Hindlimb muscle (tissue), 1 donor: ENCODE measurements at regions not wholly inside any gene's neighbourhood (a gene's known extent, or its start where the extent isn't known, plus 50 kb on each side); places are given as distances from the start of the nearest gene placed in this dataset.

ENCODE experiments used
- DNase-seq: peaks from one replicate; pipeline ENCODE4 v3.0.0-alpha.2; 2013

DNA sequence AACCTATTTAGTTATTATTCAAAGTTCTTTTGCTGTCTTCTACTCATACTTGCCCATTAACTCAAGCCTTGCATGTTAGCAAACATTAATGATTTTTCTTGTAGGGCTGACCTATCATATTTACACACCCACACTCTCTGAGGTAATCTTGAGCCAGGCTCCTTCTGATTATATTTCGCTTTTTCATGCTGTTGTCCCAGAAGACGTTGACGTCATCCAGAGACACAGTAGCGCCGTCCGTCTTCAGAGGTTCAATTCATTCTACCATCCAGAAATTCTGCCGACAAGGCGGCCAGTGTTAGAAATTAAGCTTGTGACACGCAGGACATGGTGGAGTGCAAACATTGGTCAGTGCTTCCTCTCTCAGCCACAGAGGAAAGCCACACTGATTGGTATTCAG, 584.7 kb downstream of the BMP2 start:
- no peak for DNase-seq

DNA sequence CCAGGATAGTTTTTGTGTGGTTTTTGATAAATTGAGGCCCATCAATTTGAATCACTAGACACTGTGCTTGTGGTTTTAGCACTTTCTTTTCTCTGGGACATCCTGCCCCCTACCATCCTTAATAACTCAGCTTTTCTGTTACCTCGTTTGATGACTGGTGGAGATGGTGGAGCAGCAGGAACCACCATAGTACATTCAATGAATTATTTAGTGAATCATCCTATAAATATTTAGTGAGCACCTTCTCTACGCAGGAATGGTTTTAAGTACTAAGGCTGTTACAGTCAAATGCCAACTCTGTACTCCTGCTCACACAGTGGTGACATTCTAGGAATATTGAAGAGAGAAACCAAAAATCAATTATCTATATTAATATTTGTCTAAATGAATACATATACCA, 585.2 kb downstream of the HAO1 start:
- DNase-seq = no peak

DNA sequence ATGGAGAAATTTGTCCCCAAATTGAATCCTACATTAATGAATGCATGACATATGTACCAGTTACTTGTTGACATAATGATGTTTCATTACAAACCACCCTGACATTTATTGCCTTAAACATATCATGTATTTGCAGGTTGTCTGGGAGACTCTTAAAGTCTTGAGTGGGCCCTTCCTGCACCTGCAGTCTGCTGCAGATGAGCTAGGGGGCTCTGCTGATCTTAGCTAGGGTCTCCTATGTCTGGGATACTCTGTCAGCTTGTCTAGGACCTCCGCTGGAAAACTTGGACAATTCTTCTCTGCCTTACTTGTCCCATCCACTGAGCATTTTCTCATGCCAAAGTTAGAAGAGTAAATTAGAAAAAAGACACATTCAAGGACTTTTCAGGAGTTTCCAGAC, 581.6 kb downstream of the HAO1 start:
- no peak for DNase-seq

DNA sequence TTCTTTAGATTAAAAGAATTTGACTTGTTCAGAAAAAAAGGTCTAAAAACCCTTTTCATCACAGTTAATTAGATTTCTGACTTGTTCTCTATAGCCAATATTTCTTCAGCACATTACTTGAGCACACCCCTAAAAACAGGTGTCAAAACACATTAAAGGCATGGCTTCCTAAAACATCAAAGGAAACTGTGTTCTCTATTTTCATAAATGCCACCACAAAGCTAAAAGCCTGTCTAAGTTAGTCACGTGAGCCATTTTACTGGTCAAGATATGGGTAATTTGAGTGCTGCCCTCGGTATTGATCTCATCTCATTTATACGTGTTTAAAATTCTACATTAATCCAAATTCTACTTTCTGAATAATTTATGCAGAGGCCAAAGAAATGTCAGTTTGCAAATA, 580.5 kb downstream of the HAO1 start:
- no peak for DNase-seq

DNA sequence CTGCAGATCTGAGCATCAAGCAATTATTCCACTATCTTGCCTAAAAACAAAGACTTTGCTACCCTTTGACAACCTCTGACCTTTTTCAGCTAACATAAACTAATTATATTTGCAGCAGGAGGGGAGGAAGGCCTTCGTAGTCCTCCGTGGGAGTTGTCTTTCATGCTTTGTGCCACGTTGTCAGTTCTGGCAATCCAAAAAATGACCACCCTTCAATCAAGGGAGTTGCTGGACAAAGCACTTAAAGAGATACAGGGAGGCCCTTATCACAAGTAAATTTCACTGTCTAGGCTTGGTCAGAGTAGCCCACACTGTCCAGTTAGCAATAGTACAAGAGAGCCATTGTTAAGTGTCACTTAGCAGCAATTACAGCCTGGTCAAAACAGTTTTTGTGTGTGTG, 578.9 kb downstream of the HAO1 start:
- DNase-seq = no peak

DNA sequence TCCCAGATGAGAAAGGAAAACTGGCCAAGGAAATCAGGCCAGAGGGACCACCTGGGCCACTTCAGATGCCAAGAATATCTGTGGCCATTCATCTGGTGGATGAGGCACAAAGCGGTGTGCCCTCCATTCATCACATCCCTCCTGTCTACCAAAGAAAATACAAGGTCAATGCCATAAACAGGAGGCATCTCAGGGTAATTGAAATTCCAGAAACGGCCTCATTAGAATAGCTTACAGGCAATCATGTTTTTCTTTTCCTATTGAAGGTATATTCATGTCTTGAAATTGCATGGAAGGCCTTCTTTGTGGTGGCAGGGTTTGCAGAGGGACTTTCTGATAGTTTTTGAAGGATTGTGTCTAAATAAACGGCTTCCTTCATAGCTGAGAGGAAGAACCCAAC, 578.3 kb downstream of the HAO1 start:
- DNase-seq = no peak

DNA sequence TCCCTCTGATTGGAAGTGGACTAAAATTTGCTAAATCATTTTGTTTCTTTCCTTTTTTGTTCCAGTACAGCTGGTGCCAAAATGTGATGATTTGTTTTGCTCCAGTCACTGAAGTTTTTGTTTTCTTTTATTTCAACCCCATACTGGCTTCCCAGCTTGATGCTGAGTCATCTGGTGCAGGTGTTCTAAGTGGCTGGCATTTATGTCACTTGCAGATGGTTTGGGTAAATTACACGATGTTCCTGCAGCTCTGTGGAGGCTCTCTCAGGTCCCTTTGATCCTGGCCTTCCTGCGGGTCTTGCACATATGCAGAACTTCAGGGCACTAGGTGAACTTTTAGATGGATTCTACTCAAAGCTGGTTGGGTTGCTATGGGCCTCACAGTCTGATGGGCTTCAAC, 577.7 kb downstream of the HAO1 start:
- DNase-seq = no peak

DNA sequence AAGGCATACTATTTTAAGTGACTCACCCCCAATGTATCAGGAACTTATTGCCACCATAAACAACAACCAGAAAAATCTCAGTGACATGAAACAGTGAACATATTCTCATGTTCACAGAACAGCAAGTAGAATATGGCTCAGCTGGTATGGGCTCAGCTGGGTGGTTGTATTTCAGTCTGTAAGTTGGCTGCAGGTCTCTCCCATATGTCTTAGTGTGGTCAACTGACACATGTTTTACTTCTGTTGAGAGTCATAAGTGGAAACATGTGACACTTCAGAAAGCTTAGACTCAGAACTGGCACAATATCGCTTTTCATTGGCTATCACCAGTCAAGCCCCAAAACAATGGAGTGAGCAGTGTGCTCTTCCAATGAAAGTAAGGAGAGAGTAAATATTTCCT, 574.1 kb downstream of the HAO1 start:
- no peak for DNase-seq

DNA sequence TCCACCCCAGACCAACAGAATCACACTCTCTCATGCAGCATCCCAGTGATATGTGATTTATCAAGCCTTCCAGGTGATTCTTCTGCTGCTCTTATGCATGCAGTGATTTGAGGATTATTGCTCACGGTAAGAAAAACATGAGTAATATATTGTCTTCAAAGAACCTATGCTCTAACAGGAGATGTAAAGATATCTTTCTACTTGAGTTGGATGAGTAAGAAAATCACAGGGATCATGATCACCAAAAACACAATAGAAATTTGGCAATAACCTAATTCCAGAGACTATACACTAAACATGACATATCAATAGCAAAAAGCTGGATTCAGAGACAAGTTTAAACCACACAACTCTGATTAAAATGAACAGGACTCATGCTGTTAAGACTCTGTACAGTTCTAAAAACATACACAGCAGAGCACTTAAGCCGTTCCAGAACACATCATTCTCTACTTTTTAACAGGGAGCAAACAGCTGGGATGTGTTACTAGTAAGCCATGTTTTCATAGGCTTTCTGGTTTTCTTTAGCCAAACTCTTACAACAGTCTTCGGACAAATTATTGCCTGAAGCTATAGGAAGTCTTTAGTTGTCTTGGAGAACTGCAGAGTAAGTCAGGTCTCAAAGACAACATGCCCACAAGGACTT, 568.6 kb downstream of the HAO1 start:
- no peak for DNase-seq

DNA sequence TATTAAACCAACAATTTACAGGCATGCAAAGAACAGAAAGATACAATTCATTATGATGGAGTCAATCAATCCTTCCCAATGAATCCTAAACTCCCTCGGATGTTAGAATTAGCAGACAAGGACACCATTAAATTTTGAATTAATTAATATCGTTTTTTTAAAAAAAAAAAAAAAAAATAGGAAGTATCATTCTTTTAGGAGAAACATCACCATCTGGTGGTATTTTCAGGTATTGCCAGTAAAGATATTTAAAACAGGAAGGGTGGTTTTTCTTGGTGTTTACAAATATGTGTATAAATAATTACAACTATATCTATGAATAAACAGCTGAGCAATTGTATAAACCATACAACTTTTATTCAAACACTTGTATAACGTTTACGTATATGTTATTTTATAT, 564.4 kb downstream of the HAO1 start:
- DNase-seq = no peak

DNA sequence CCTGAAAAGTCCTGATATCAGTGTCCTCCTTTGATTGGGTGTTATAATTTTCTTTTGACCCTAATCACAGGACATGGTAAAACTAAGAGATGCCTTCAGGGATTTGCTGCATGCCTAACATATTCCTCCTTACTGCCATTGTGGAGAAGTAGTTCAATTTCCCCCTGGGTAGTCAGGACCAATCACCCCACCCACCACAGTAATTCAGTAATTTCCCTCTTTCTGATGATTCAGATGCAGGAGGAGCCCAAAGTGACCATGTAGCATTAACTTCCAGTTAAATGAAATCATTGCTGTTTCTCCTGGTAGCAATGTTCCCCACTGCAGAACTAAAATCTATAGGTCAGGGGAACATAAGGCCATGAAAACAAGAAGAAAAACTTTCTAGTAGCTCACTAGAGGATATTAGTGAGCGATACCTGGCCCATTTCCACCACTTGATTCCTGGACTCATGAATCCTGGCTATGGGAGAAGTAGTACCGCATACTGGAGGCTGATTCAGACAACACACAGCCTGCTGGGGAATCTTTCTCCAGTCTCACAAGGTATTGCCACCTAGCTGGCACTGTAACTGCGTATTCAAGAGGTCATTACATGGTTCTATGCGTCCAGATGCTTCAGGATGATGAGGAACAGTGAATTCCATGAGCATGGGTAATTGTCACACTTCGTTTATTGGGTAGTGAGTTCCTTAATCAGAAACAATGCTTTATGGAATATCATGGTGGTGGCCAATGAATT, 561.2 kb downstream of the HAO1 start:
- DNase-seq = no peak

DNA sequence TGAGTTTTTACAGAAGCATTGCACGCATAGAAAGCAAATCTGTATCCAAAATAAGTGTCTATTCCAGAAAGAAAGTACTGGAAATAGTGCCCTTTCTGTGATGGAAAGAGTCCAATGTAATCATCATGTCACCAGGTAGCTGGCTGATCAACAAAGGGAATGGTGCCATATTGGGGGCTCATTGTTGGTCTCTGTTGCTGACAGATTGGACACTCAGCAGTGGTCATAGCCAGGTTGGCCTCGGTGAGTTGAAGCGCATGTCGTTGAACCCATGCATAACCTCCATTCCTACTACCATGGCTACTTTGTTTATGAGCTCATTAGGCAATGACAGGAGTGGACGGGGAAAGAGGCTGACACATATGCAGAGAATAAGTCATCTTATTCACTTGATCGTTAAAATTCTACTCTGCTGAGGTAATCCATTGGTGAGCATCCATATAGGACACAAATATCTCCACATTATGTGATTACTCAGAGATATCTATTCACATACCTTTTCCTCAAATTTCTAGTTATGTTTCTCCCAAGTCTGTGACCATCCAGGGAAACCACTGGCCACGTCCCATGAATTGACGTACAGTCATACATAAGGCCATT, 560.5 kb downstream of the HAO1 start:
- no peak for DNase-seq

DNA sequence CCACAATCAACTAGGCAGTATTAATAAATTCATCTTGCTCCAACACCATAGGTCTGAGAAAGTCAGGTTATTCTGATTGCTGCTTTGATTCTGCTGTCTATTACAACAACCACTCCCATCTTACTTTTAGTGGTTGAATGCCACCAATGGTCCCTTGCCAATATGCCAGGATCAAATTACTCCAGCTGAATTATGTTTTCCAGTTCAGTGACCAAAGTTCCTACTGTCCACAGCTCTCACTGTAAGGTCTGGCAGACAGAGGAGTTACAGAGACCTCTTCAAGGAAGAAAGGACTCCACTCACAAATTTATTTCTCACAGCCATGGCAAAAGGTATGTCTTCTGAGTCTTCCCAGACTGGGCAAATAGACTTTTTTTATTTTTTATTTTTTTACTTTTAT, 557.0 kb downstream of the HAO1 start:
- no peak for DNase-seq

DNA sequence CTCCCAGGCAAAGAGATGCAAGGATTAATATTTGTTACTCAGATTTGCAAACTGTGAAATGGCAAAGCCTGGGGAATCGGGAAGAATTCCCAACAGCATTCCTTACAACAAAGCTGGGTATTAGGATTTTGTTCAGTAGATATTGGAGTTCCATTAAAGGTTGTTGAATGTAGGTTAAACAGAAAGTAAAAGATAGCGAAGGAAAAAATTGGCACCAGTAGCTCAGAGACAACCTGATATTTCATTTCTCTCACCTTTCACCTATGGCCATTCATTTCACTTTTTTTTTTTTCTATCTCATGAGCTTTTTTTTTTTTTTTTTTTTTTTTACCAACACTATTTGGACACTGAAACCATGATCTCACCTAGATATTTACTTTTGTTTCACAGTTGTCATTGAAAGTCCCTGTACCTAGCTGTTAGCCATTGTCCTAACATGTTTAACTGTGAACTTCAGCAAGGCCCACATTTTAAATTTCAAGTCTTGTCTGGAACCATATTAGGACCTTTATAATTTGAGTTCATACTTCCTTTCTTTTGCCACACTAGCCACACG, 552.5 kb downstream of the HAO1 start:
- no peak for DNase-seq

DNA sequence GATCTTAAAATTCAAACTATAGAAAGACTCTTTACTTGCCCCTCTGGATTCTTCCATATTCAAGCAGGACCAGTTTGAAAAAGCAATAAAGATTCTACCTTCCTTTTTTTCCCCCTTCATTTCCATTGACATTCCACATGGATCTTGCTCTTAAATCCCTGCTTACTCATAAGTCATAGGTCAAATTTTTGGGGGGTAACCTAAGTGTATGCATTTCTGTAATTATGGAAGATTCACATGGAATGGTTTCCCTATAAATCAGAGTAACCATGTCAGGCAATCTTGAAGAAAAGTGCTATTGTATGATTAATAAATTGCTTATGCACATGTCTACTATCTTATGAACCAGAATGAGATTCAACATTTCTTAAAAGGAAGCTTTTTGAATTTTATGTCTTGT, 551.0 kb downstream of the HAO1 start:
- no peak for DNase-seq

DNA sequence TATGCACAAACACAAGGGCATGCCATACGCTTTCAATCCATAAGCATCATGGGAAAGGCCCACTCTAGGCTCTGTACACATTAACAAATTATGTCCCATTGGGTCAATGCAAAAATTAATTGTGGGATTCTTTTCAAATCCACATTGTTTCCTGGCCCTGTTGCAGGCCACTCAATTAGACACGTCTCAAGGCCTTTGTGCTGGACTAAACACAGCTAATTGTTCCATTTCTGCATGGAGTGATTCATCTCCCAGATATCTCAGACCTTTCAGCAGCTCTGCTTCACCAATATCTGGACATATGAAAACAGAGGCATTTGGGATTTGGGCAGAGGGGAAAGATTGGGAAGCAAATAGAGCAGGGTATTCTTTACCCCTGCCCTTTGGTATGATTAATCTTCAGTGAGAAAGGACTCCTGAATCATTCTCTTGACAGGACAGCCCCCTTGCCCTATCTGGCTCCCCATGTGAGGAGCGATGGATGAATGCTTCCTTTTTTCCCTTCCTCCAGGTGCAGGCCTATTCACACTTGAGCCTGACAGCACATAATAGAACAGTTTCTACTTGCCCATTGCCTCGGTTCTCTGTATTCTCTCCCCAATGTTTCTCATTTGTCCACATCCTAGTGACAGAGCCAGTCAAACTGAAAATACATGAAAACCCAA, 547.6 kb downstream of the HAO1 start:
- DNase-seq = no peak

DNA sequence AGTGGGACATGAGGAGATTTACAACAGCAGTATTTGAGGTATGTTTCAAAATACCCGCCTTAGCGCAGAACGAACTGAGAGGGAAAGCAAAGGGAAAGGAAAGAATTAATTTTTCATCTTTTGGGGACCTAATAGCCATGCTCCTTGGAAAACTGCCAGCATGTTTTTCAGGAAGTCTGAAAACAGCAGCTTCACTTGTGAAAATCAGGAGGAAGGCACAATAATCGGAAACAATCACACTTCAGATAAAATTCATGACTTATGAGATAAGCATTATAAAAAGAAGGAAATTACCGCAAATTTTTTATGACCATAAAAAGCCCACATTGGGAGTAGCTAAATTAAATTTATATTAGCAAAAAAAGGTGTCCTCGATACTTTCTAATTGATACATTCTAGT, 541.1 kb downstream of the HAO1 start:
- no peak for DNase-seq

DNA sequence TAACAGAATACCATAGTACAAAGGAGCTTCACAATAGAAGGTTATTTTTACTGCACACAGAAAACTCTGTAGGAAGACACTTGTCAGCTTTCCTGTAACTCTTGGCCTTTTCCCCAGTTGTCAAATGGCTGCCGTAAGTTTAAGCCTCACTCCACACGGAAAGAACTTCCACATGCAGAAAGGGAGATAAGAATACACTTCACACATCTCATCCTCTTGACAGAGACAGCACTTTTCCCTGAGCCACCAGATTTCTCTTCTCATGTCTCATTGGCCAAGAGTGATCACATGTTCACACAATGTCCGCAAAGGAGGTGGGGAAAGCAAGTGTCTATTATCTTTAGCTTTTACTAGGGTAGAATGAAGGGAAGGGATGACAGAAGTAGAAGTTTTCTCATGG, 540.7 kb downstream of the HAO1 start:
- DNase-seq = no peak

DNA sequence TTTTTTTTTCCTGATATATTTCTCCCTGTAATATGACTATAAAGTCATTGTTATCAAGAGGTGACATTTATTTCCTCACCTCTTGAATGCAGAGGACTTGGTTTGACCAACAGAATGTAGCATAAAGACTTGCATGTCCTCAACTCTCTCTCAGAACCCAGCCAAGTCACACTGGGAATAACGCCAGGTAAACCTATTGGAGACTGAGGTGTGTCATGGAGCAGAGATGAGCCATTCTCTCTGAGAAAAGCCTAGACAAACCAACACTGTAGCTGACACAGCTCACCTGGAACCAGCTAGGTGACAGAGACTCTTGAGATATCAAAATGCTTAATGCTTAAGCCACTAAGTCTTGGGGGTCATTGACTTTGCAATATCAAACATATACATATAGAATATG, 533.6 kb downstream of the HAO1 start:
- DNase-seq = no peak

DNA sequence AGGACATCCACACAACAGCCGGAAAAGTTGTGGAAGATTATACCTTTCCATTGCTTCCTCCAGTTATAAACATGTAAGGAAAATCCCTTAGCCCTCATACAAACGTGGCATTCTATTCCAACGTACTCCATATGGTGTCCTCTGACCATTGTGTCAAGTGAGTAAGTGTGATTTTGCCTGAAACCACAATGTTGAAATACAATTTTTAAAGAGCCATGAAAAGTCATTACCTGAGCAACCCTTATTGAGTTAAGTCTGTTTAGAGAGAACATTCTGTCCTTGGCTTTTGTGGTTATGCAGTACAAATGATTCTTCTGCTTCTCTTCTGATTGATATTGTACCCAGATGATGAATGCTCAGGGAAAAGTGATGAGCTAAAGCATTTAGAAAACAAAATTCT, 530.1 kb downstream of the HAO1 start:
- no peak for DNase-seq

DNA sequence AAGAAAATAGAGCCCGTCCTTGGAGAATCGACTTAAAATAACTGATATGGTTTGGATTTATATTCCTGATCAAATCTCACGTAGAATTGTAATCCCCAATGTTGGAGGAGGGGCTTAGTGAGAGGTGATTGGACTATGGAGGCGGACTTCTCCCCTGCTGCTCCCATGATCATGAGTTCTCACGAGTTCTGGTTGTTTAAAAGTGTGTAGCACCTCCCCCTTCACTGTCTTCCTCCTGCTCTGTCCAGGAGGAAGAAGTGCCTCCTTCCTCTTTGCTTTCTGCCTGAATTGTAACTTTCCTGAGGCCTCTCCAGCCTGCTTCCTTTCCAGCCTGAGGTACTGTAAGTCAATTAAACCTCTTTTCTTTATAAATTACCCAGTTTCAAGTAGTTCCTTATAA, 529.2 kb downstream of the HAO1 start:
- DNase-seq = no peak

DNA sequence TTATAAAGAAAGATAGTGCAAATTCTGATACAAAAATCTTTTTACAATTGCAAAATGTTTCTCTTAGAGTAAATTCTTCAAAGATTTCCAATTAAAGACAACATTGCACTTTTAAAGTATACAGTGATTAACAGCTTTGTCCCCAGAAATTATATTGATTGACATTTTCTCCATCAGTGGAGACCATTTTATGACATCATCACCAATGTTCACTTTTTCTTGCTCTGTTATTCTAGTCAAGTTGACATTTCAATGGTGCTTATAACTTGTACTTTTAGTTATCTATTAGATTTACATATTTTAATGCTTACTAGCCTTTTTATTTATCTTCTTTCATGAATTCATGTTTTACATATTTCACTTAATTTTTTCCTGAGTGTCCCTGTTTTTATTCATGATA, 524.8 kb downstream of the HAO1 start:
- no peak for DNase-seq

DNA sequence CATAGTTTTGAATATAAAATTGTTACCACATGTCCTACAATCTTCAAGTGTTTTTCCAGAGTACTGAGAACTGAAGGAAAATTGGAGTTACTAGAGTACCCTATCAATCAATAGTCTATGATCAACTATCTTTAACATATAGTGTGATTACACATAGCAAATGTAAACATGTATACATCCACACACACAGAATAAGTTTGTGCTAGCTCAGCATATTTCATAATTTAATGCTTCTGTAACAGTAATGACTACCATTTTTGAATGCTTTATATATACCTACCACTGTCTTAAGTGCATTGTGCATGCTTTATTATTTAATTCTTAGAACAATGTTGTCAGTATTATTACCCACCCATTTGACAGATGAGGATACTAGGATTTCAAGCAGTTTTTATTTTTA, 523.9 kb downstream of the HAO1 start:
- DNase-seq = no peak

DNA sequence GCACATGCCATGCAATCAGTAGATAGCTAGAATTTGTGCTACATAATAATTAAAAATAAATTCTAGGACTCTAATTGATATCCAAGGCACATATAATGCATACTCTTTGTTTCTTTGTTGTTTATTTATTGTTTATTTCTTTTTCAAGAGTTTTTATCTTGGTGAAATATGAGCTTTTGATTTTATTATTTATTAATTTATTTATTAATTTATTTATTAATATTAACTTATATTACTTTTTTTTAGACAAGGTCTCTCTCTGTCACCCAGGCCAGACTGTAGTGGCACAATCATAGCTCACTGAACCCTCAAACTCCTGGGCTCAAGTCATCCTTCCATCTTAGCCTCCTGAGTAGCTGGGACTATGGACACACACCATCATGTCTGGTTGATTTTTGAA, 519.9 kb downstream of the HAO1 start:
- no peak for DNase-seq
